HEK293 (cell line): ENCODE measurements at regions not wholly inside any gene's neighbourhood (a gene's known extent, or its start where the extent isn't known, plus 50 kb on each side); places are given as distances from the start of the nearest gene placed in this dataset.

Source experiments
- BCL11A ChIP-seq: fragments of 450-650 bp; formaldehyde crosslinking; IDR thresholded peaks from 2 replicates; pipeline ENCODE4 v1.5.1; 2016; ENCODE audit warnings: low read depth, missing biosample characterization, missing genetic modification characterization
- WT1 ChIP-seq: fragments of 450-650 bp; formaldehyde crosslinking; IDR thresholded peaks from 2 replicates; pipeline ENCODE4 v1.5.1; 2016; ENCODE audit warnings: missing biosample characterization, missing genetic modification characterization
- ZNF274 ChIP-seq, 2 experiments: fragments of 200-500 bp in 1 of 2; fragments of 450-650 bp in 1 of 2; sonication (Bioruptor generic) in 1 of 2; formaldehyde crosslinking in 1 of 2; IDR thresholded peaks; 2 replicates each; pipeline versions ENCODE4 v1.5.1 to v1.6.1; 2014 to 2016; ENCODE audit warnings: borderline replicate concordance in 1 of 2, inconsistent platforms in 1 of 2, low read length in 1 of 2, missing biosample characterization in 1 of 2, missing genetic modification characterization in 1 of 2
- ZNF350 ChIP-seq: fragments of 450-650 bp; formaldehyde crosslinking; IDR thresholded peaks from 2 replicates; pipeline ENCODE4 v1.5.0; 2017; ENCODE audit warnings: missing biosample characterization, mild to moderate bottlenecking, missing genetic modification characterization
- ZNF398 ChIP-seq: fragments of 450-650 bp; formaldehyde crosslinking; IDR thresholded peaks from 2 replicates; pipeline ENCODE4 v1.5.1; 2017; ENCODE audit warnings: missing biosample characterization, missing genetic modification characterization
- ZNF549 ChIP-seq: fragments of 450-650 bp; IDR thresholded peaks from 2 replicates; pipeline ENCODE4 v1.5.1; 2018; ENCODE audit warnings: missing biosample characterization, missing genetic modification characterization, mild to moderate bottlenecking, inconsistent platforms, moderate library complexity

GRCh38 chr4:170169699-170170098, 79.9 kb upstream of the AADAT start:
- no peak for TF ChIP-seq WT1 (tag by site-specific recombination)
- no peak for TF ChIP-seq ZNF274 (IDR thresholded peaks at IDR 0.05; ENCODE audit: low read length)
- TF ChIP-seq ZNF274 (tag by site-specific recombination; IDR thresholded peaks at IDR 0.05; ENCODE audit: borderline replicate concordance), result no peak
- TF ChIP-seq ZNF350 (tag by site-specific recombination), result no peak
- no peak for TF ChIP-seq ZNF398
- TF ChIP-seq BCL11A (tag by site-specific recombination), result no peak
- no peak for TF ChIP-seq ZNF549
